Neural progenitor cell (in vitro differentiated cells): ENCODE measurements at regions not wholly inside any gene's neighbourhood (a gene's known extent, or its start where the extent isn't known, plus 50 kb on each side); places are given as distances from the start of the nearest gene placed in this dataset.

Experiments used
- DNase-seq: peaks from one replicate; pipeline ENCODE4 v3.0.0-alpha.2; 2016; ENCODE audit warnings: low spot score
- H2AFZ ChIP-seq: fragments of 200-600 bp; sonication (generic); replicated peaks from 2 replicates; pipeline ENCODE4 v1.6.1; 2016; ENCODE audit warnings: antibody characterized with exemption
- H3F3A ChIP-seq: fragments of 200-600 bp; sonication (generic); 2 replicates; pipeline ENCODE4 v1.6.1; 2016; ENCODE audit warnings: antibody characterized with exemption, low read depth
- H3K27ac ChIP-seq: fragments of 200-600 bp; sonication (generic); 2 replicates; pipeline ENCODE4 v1.5.1; 2016; ENCODE audit warnings: mild to moderate bottlenecking
- H3K27me3 ChIP-seq: fragments of 200-600 bp; sonication (generic); 2 replicates; pipeline ENCODE4 v1.6.1; 2016; ENCODE audit warnings: mild to moderate bottlenecking, moderate library complexity
- H3K36me3 ChIP-seq: fragments of 200-600 bp; sonication (generic); 2 replicates; pipeline ENCODE4 v1.5.1; 2016
- H3K4me1 ChIP-seq: fragments of 200-600 bp; sonication (generic); 2 replicates; pipeline ENCODE4 v1.6.1; 2016; ENCODE audit warnings: mixed run types
- H3K4me2 ChIP-seq: fragments of 200-600 bp; sonication (generic); 2 replicates; pipeline ENCODE4 v1.6.1; 2016
- H3K4me3 ChIP-seq: fragments of 200-600 bp; sonication (generic); 2 replicates; pipeline ENCODE4 v1.5.1; 2016
- H3K79me2 ChIP-seq: fragments of 200-600 bp; sonication (generic); 2 replicates; pipeline ENCODE4 v1.6.1; 2016; ENCODE audit warnings: low read depth
- H3K9ac ChIP-seq: fragments of 200-600 bp; sonication (generic); 2 replicates; pipeline ENCODE4 v1.6.1; 2016
- H3K9me3 ChIP-seq: fragments of 200-600 bp; sonication (generic); 2 replicates; pipeline ENCODE4 v1.5.1; 2016; ENCODE audit warnings: low read depth
- H4K20me1 ChIP-seq: fragments of 200-600 bp; sonication (generic); 2 replicates; pipeline ENCODE4 v1.6.1; 2016; ENCODE audit warnings: low read depth
- H3K27ac Mint-ChIP-seq: 3 replicates; pipeline ENCODE4 v1.8.0; 2021; ENCODE audit warnings: mixed read lengths
- H3K27me3 Mint-ChIP-seq: 2 replicates; pipeline ENCODE4 v1.8.0; 2022; ENCODE audit warnings: low read depth, mild to moderate bottlenecking, inconsistent platforms, moderate library complexity, mixed read lengths; ENCODE audit not compliant: insufficient read depth
- H3K36me3 Mint-ChIP-seq: 3 replicates; pipeline ENCODE4 v1.8.0; 2021; ENCODE audit warnings: mixed read lengths
- H3K4me1 Mint-ChIP-seq: 3 replicates; pipeline ENCODE4 v1.8.0; 2021; ENCODE audit warnings: mixed read lengths
- H3K4me3 Mint-ChIP-seq: 3 replicates; pipeline ENCODE4 v1.8.0; 2021; ENCODE audit warnings: mild to moderate bottlenecking, moderate library complexity, mixed read lengths
- H3K9me3 Mint-ChIP-seq: 3 replicates; pipeline ENCODE4 v1.8.0; 2020; ENCODE audit warnings: mixed read lengths
- CTCF ChIP-seq: fragments of 200-600 bp; sonication (generic); IDR thresholded peaks from 2 replicates; pipeline ENCODE4 v1.5.1; 2017; ENCODE audit warnings: antibody characterized with exemption, mild to moderate bottlenecking
- EZH2 ChIP-seq: fragments of 200-600 bp; sonication (generic); IDR thresholded peaks from 2 replicates; pipeline ENCODE4 v1.6.1; 2017; ENCODE audit warnings: antibody characterized with exemption, mild to moderate bottlenecking, moderate library complexity
- EZH2phosphoT487 ChIP-seq: fragments of 200-600 bp; sonication (generic); IDR thresholded peaks from 2 replicates; pipeline ENCODE4 v1.6.1; 2017; ENCODE audit warnings: antibody characterized with exemption

- no peak for DNase-seq
- Histone ChIP-seq H3K4me3 (no peak overlapping the region), H3K9me3 (no peaks in the 10 kb centered on the region), H2AFZ (no peak overlapping the region), H3K27me3 (no peaks in the 10 kb centered on the region), H4K20me1 (no peaks in the 10 kb centered on the region), H3K4me2 (no peak overlapping the region), H3K9ac (no peak overlapping the region), H3K79me2 (no peaks in the 10 kb centered on the region), H3F3A (no peaks in the 10 kb centered on the region), H3K27ac (no peak overlapping the region), H3K36me3 (no peaks in the 10 kb centered on the region), H3K4me1 (no peaks in the 10 kb centered on the region)
- TF ChIP-seq EZH2phosphoT487 = no peak
- TF ChIP-seq CTCF = no peak
- TF ChIP-seq EZH2 = no peak
- H3K4me1 Mint-ChIP-seq = no peaks in the 10 kb centered on the region
- H3K4me3 Mint-ChIP-seq = no peak overlapping the region
- H3K9me3 Mint-ChIP-seq = peaks cover 9% of the 10 kb centered on the region
- H3K27ac Mint-ChIP-seq = no peak overlapping the region
- peaks cover 2% of the 10 kb centered on the region for H3K27me3 Mint-ChIP-seq
- no peaks in the 10 kb centered on the region for H3K36me3 Mint-ChIP-seq
Observed at GRCh38 chr20:20763650-20764049, 51.2 kb upstream of the RALGAPA2 start.
